DND-41 (cell line): ENCODE measurements at regions not wholly inside any gene's neighbourhood (a gene's known extent, or its start where the extent isn't known, plus 50 kb on each side); places are given as distances from the start of the nearest gene placed in this dataset.

Experiments
- ATAC-seq: fragments of 200-7000 bp; cut with Tn5 transposase; 3 replicates; pipeline ENCODE4 v1.9.1; 2021; ENCODE audit warnings: low read depth; ENCODE audit not compliant: insufficient read depth
- DNase-seq: peaks from one replicate; pipeline ENCODE4 v3.0.0-alpha.2; 2020
- H2AFZ ChIP-seq: 2 replicates; pipeline ENCODE4 v1.6.0; 2012; ENCODE audit warnings: low read depth, low read length
- H3K27ac ChIP-seq: 2 replicates; pipeline ENCODE4 v1.5.1; 2012; ENCODE audit warnings: low read length, inconsistent platforms
- H3K27me3 ChIP-seq: fragments of 200-600 bp; sonication (generic); 2 replicates; pipeline ENCODE4 v1.6.0; 2012; ENCODE audit warnings: low read length, mild to moderate bottlenecking, inconsistent platforms; ENCODE audit not compliant: insufficient read depth, poor library complexity
- H3K36me3 ChIP-seq: 2 replicates; pipeline ENCODE4 v1.5.1; 2012; ENCODE audit warnings: low read length, inconsistent platforms; ENCODE audit not compliant: insufficient read depth
- H3K4me1 ChIP-seq: 2 replicates; pipeline ENCODE4 v1.5.1; 2012; ENCODE audit warnings: mild to moderate bottlenecking, low read length; ENCODE audit not compliant: insufficient read depth
- H3K4me2 ChIP-seq: 2 replicates; pipeline ENCODE4 v1.6.0; 2012; ENCODE audit warnings: mild to moderate bottlenecking, moderate library complexity, low read length, inconsistent platforms; ENCODE audit not compliant: insufficient read depth
- H3K4me3 ChIP-seq, 2 experiments: fragments of 200-600 bp in 1 of 2; shearing (Covaris generic) in 1 of 2; 2 replicates each; pipeline ENCODE4 v1.5.1; 2012 to 2016; ENCODE audit warnings: inconsistent platforms in 2 of 2, low read length in 2 of 2, mild to moderate bottlenecking in 2 of 2, low read depth in 1 of 2, moderate library complexity in 1 of 2
- H3K79me2 ChIP-seq: 2 replicates; pipeline ENCODE4 v1.6.0; 2012; ENCODE audit warnings: low read length, inconsistent platforms; ENCODE audit not compliant: insufficient read depth
- H3K9ac ChIP-seq: 2 replicates; pipeline ENCODE4 v1.6.0; 2012; ENCODE audit warnings: low read depth, mild to moderate bottlenecking, inconsistent platforms, low read length, moderate library complexity
- H3K9me3 ChIP-seq: 2 replicates; pipeline ENCODE4 v1.5.1; 2012; ENCODE audit warnings: low read length, moderate library complexity, mild to moderate bottlenecking, inconsistent platforms; ENCODE audit not compliant: insufficient read depth, severe bottlenecking
- H4K20me1 ChIP-seq: 2 replicates; pipeline ENCODE4 v1.6.0; 2012; ENCODE audit warnings: low read length; ENCODE audit not compliant: insufficient read depth
- CTCF ChIP-seq: IDR thresholded peaks from 2 replicates; pipeline ENCODE4 v1.5.1; 2012; ENCODE audit warnings: borderline replicate concordance, low read length, moderate library complexity, mild to moderate bottlenecking; ENCODE audit not compliant: poor library complexity, severe bottlenecking; ENCODE audit errors: extremely low read depth
- EZH2 ChIP-seq: IDR thresholded peaks from 3 replicates; pipeline ENCODE4 v1.6.1; 2012; ENCODE audit warnings: borderline replicate concordance, low read depth, mild to moderate bottlenecking, moderate library complexity, low read length, inconsistent platforms; ENCODE audit not compliant: severe bottlenecking

- H3K9me3 ChIP-seq = no peaks in the 10 kb centered on the region
- no peak overlapping the region for H3K4me2 ChIP-seq
- no peak overlapping the region for H3K9ac ChIP-seq
- H3K4me3 ChIP-seq = no peak overlapping the region
- no peaks in the 10 kb centered on the region for H3K79me2 ChIP-seq
- no peak overlapping the region for H3K27ac ChIP-seq
- H4K20me1 ChIP-seq = no peaks in the 10 kb centered on the region
- no peaks in the 10 kb centered on the region for H3K27me3 ChIP-seq
- no peaks in the 10 kb centered on the region for H3K4me1 ChIP-seq
- no peaks in the 10 kb centered on the region for H3K36me3 ChIP-seq
- TF ChIP-seq EZH2 (no peak), CTCF (no peak)
- no peak overlapping the region for H2AFZ ChIP-seq
- ATAC-seq = no peak
- no peak for DNase-seq
Measured at GRCh38 chr2:155836439-155836838, 496.1 kb downstream of the NR4A2 start.

GRCh38 chr2:155830817-155831579, 501.5 kb downstream of the NR4A2 start:
- no peak overlapping the region for H2AFZ ChIP-seq
- no peak for ATAC-seq
- no peaks in the 10 kb centered on the region for H3K27me3 ChIP-seq
- no peak overlapping the region for H3K27ac ChIP-seq
- H4K20me1 ChIP-seq = no peaks in the 10 kb centered on the region
- no peaks in the 10 kb centered on the region for H3K4me1 ChIP-seq
- no peaks in the 10 kb centered on the region for H3K9me3 ChIP-seq
- H3K4me2 ChIP-seq = no peak overlapping the region
- H3K4me3 ChIP-seq = no peak overlapping the region
- H3K79me2 ChIP-seq = no peaks in the 10 kb centered on the region
- H3K9ac ChIP-seq = no peak overlapping the region
- no peak for TF ChIP-seq EZH2
- H3K36me3 ChIP-seq = no peaks in the 10 kb centered on the region
- no peak for DNase-seq

GRCh38 chr2:155830351-155830750, 502.2 kb downstream of the NR4A2 start:
- no peak overlapping the region for H3K9ac ChIP-seq
- H3K9me3 ChIP-seq = no peaks in the 10 kb centered on the region
- no peak overlapping the region for H3K4me2 ChIP-seq
- no peaks in the 10 kb centered on the region for H3K79me2 ChIP-seq
- H3K4me3 ChIP-seq = no peak overlapping the region
- H4K20me1 ChIP-seq = no peaks in the 10 kb centered on the region
- H2AFZ ChIP-seq = no peak overlapping the region
- H3K27me3 ChIP-seq = no peaks in the 10 kb centered on the region
- H3K27ac ChIP-seq = no peak overlapping the region
- DNase-seq (no peak), ATAC-seq (no peak)
- TF ChIP-seq EZH2 (no peak), CTCF (no peak)
- no peaks in the 10 kb centered on the region for H3K36me3 ChIP-seq
- no peaks in the 10 kb centered on the region for H3K4me1 ChIP-seq

GRCh38 chr2:155825876-155826275, 506.6 kb downstream of the NR4A2 start:
- Histone ChIP-seq H3K36me3 (no peaks in the 10 kb centered on the region), H3K4me2 (no peak overlapping the region), H3K27me3 (no peaks in the 10 kb centered on the region), H3K9me3 (no peaks in the 10 kb centered on the region), H3K9ac (no peak overlapping the region), H3K27ac (no peak overlapping the region), H3K4me3 (no peak overlapping the region), H2AFZ (no peak overlapping the region), H3K4me1 (no peaks in the 10 kb centered on the region), H3K79me2 (no peaks in the 10 kb centered on the region), H4K20me1 (no peaks in the 10 kb centered on the region)
- DNase-seq = no peak
- TF ChIP-seq EZH2 = no peak
- no peak for TF ChIP-seq CTCF
- no peak for ATAC-seq
